ENCODE measurements at regions not wholly inside any gene's neighbourhood (a gene's known extent, or its start where the extent isn't known, plus 50 kb on each side); places are given as distances from the start of the nearest gene placed in this dataset.

- DNase-seq (ENCODE audit: insufficient read length, low spot score) (no peak), FAIRE-seq (no peak)
Observed at GRCh38 chr2:200725596-200725995, 86.1 kb upstream of the BZW1 start.

GRCh38 chr2:200728630-200729029 is 83.1 kb upstream of the BZW1 start:
- FAIRE-seq (no peak), DNase-seq (ENCODE audit: insufficient read length, low spot score) (no peak)

- FAIRE-seq, result no peak
Observed at GRCh38 chr2:200730302-200730701, 81.4 kb upstream of the BZW1 start.

GRCh38 chr2:200730960-200731359 is 80.8 kb upstream of the BZW1 start:
- DNase-seq (ENCODE audit: insufficient read length, low spot score) (no peak), FAIRE-seq (no peak)

More at GRCh38 chr2:200730302-200730701, 81.4 kb upstream of the BZW1 start:
- no peak for DNase-seq (ENCODE audit: insufficient read length, low spot score)

GRCh38 chr2:200732866-200733265 is 78.8 kb upstream of the BZW1 start:
- DNase-seq (ENCODE audit: insufficient read length, low spot score), result no peak

GRCh38 chr2:200733713-200734198 is 78.0 kb upstream of the BZW1 start:
- FAIRE-seq (no peak), DNase-seq (ENCODE audit: insufficient read length, low spot score) (no peak)

More at GRCh38 chr2:200732866-200733265, 78.8 kb upstream of the BZW1 start:
- no peak for FAIRE-seq

- no peak for FAIRE-seq
- no peak for DNase-seq (ENCODE audit: insufficient read length, low spot score)
Observed at GRCh38 chr2:200735061-200735460, 76.6 kb upstream of the BZW1 start.

- DNase-seq (ENCODE audit: insufficient read length, low spot score) (no peak), FAIRE-seq (no peak)
Observed at GRCh38 chr2:200736646-200737274, 75.0 kb upstream of the BZW1 start.

GRCh38 chr2:200737585-200737984 is 74.1 kb upstream of the BZW1 start:
- DNase-seq (ENCODE audit: insufficient read length, low spot score), result no peak
- no peak for FAIRE-seq

- DNase-seq (ENCODE audit: insufficient read length, low spot score), result no peak
- FAIRE-seq, result no peak
Observed at GRCh38 chr2:200738590-200738989, 73.1 kb upstream of the BZW1 start.

- DNase-seq (ENCODE audit: insufficient read length, low spot score), result no peak
- FAIRE-seq, result peak; percentile 55
Observed at GRCh38 chr2:200740907-200741306, 70.8 kb upstream of the BZW1 start.

GRCh38 chr2:200741468-200742202 is 70.1 kb upstream of the BZW1 start:
- no peak for DNase-seq (ENCODE audit: insufficient read length, low spot score)
- no peak for FAIRE-seq

- FAIRE-seq (no peak), DNase-seq (ENCODE audit: insufficient read length, low spot score) (no peak)
Observed at GRCh38 chr2:200742426-200742825, 69.3 kb upstream of the BZW1 start.

GRCh38 chr2:200743042-200743676 is 68.6 kb upstream of the BZW1 start:
- no peak for FAIRE-seq
- no peak for DNase-seq (ENCODE audit: insufficient read length, low spot score)

- DNase-seq (ENCODE audit: insufficient read length, low spot score), result no peak
- FAIRE-seq, result no peak
Observed at GRCh38 chr2:200744201-200744602, 67.5 kb upstream of the BZW1 start.

- DNase-seq (ENCODE audit: insufficient read length, low spot score), result no peak
- no peak for FAIRE-seq
Observed at GRCh38 chr2:200746301-200746700, 65.4 kb upstream of the BZW1 start.

- FAIRE-seq (peak; percentile 70), DNase-seq (ENCODE audit: insufficient read length, low spot score) (peak; percentile 58)
Observed at GRCh38 chr2:200747668-200748618, 63.8 kb upstream of the BZW1 start.

- FAIRE-seq (no peak), DNase-seq (ENCODE audit: insufficient read length, low spot score) (no peak)
Observed at GRCh38 chr2:200748779-200749178, 62.9 kb upstream of the BZW1 start.

- DNase-seq (ENCODE audit: insufficient read length, low spot score), result no peak
- no peak for FAIRE-seq
Observed at GRCh38 chr2:200749631-200750322, 61.9 kb upstream of the BZW1 start.

- DNase-seq (ENCODE audit: insufficient read length, low spot score) (no peak), FAIRE-seq (no peak)
Observed at GRCh38 chr2:200750323-200750910, 61.3 kb upstream of the BZW1 start.

Measured in HTR-8/SVneo (cell line).